Fibroblast of skin of right biceps (primary cell): ENCODE measurements at regions not wholly inside any gene's neighbourhood (a gene's known extent, or its start where the extent isn't known, plus 50 kb on each side); places are given as distances from the start of the nearest gene placed in this dataset.
"Not testable (repeated sequence)": the region's sequence is repeated elsewhere in the genome, so short reads cannot be mapped to it uniquely, and the experiment has no call there.

Experiments used
- DNase-seq: peaks from one replicate; pipeline ENCODE4 v3.0.0-alpha.2; 2013

DNA sequence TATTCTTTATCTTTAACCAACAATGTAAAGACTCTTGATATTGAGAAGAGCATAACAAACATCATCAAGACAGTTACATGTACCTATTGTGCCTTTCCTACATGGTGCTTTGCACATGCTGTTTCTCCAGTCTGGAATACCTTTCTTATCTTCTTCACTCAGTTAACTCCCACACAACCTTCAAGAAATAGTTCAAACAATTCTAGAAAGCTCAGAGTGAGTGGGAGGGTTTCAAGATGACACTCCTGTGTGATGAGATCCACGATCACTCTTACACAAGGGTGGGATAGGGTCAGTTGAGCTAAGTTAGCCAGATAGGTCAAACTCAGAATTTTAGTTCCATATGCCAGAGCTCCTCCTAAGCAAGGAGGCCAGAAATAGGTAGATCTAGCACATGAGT, 915.5 kb downstream of the NR2F1-AS1 start:
- no peak for DNase-seq

DNA sequence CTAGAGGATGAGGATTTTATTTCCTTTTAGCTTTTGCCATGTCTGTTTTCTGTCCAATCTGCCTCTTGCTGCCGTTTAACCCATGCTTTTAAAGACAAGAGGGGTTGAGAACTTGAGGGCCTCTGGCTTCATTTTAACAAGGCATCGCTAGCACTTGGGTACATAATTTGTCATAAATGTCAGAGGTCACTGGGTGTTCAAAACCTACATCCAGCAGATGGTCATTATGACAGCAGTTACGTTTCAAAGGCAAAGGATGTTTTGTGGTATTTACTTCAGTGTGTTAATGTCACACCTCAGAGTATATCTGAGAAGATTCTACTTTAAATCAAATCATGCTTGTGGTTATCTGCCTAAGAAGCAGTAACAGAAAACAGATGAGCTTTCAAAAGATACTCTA, 918.3 kb downstream of the NR2F1-AS1 start:
- no peak for DNase-seq

DNA sequence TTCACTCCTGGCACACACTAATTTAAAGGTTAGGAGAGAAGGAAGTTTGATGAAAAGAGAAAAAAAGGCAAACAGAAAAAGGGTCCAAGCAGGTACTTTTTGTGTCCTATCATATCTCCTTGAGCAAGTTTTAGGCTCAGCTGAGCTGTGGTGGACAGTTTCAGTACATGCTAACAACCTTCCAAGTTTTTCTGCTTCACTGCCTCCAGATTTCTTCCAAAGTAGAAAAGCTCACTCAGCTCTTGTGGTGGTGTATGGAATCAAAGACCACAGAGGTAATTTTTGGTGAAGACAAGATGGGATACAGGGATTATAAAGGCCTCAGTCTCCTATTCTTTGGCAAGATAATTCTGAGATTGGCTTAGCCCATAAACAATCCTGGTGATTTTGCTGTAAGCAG, 921.8 kb downstream of the NR2F1-AS1 start:
- no peak for DNase-seq

DNA sequence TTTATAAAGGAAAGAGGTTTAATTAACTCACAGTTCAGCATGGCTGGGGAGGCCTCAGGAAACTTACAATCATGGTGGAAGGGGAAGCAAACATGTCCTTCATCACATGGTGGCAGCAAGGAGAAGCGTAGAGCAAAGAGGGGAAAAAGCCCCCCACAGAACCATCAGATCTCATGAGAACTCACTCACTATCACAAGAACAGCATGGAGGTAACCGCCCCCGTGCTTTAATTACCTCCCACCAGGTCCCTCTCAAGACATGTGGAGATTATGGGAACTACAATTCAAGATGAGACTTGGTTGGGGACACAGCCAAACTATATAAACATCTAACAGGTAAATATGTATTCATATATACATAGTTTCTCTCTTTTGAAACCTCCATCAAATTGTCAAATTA, 926.4 kb downstream of the NR2F1-AS1 start:
- DNase-seq: not testable (repeated sequence)

DNA sequence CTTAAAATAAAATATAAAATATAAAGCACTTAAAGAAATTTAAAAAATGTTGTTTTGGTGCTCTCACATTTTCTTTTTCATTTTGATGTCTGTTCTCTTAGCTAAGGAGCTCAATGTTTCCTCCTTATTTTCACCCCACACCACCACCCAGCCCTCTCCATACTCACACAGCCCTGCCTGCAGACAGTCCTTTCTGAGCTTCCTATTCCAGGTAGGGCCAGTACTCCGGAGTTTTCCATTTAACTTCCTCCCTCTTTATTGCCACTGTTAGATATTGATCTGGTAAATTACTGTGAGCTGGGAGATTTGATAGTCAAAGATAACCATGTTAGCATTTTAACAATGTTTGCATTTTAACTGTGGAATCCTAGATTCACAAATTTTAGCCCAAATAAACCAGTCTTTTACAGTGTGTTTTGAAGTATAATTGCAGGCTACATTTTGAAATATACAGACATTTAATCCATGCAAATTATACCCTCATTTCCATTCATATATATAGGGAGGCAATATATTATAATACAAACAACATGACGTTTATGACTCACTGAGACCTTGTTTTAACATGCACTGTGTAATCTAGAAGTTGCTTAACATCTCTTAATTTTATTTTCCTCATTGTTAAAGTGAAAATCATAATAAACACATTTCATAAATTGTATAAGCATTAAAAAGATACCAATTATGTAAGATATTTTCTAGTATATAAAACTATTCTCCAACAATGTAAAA, 927.1 kb downstream of the NR2F1-AS1 start:
- DNase-seq: no peak

DNA sequence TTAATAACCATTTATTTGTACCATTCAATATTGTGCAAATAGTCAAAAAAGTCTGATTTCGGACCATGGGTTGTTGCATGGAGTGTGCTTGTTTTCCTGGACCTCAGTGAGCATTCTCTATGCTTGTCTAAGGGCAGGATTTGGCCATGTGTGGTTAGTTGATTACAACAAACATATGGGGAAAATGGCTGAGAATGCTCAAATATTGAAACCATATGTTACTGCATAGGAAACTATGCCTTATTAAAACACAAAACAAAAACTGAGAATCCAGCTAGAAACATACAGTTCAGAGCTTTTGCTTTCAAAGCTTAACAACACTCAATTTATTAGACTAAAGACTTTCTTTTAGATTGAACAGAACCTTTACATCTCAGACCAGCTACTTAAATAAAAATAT, 928.3 kb downstream of the NR2F1-AS1 start:
- DNase-seq: peak; percentile 68

DNA sequence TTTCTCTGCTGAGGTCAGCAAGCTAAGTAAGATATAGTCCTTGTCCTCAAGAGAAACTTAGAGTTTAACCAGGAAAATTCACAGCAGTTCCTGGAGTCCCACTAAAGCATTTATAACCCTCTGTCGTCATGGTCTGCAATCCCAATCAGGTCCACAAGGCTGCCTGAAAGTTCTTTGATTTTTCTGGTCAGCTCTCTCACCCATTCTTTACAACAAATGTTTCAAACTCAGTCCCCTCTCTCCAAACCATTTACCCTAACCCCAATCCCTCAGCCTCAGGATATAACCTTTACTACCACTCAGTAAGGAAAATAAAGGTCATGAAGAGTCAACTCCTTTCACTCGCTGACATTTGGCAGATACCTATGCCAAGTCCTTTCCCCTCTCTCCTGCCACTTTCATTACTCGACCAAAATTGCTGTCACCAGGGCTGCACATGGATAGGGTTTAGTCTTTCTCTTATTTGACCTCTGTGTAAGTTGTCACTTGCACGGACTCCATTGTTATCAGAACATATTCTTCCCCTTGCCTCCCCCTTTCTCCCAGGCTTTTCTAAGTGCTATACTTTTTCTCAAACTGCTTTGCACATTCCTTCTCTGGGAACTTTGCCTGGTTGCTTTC, 936.6 kb downstream of the NR2F1-AS1 start:
- DNase-seq: no peak

DNA sequence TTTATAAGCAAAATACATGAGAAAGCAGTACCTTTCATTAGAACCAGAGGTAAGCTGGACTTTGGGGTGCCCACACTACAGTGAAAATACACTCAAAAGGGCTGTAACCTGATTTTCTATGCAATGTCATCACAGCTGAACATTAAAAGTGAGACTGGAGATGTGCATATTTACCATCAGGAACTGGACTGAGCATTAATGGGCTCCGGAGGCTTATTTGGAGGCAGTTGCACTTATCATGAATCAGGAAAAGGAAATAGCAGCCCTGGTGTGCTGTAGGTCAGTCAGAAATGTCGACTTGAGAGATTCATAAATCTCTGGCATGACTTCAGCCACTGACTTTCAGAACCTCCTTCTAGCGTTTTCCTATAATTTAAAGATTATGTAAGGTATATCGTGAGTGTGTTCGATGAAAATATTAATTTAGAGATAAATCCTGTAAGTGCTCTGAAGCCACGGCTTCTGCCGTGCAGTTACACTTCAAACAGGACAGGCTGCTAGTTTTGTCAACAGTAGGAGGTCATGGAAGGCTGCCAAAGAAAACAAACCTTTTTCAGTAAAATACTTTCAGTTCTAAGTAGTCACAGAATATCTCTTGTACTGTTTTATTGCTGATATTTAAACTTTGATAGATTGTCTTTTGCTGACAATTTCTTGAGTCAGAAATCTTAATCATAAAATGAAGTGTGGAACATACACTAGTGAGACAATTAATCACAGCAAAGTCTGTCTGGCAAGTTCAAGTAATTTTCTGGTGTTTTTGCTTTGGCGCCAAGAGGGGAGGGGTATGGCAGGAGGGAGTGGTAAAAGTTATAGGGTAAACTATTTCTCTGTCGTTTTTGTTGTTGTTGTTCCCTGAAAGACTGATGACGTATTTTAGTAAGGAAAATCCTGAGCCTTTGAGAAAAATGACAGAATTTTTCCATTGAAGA, 939.7 kb downstream of the NR2F1-AS1 start:
- peak; percentile 82 for DNase-seq

DNA sequence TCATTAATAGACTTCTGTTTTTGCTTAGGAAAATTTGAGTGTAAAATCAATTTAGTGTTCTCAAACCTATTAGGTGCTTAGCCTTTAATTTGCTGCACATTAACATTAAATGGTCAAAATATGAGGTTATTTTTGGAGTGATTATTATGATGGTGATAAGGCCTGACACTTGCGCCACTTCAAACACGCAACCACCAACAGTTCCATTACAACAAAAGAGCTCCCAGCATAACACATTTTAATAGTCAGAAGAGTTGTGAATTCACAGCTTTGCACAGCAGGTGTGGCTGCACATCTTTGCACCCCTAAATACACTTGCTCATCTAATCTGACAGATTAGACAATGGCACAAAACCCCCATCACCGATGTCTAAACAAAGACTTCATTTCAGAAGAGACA, 940.7 kb downstream of the NR2F1-AS1 start:
- DNase-seq: no peak

DNA sequence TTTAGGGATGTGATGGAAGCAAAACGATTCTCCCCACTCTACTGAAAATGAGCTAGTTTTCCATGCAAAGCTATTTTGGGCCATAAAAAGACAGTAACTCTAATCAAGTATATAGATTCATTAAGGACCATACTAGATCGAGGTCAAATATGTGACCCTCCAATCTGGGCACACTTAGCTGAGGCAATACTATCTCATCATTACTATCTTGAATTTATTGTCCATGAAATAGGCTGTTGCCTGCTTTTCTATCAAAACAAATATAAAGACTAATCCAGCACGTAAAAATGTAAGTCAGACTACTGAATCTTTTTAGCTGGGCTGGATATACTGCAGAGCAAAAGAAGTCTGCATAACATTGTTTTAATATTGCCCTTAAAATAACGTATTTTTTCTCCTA, 943.1 kb downstream of the NR2F1-AS1 start:
- no peak for DNase-seq

DNA sequence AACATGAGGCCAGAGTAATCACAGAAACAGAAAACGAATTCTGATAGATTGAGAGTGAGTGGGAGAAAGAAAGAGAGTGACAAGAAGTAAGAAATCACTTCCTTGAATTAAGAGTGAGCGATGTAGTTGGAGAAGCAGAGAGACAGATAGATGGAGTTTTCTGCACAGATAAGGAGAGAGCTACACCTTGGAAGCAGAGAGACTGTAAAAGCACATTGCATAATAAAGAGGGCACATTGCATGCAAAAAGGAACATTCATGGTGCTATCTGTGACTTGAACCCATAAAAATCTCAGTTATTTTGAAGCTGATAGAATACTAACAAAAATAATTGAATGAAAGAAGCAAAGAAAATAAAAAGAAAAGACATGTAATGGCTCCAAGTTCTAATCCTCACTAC, 943.8 kb downstream of the NR2F1-AS1 start:
- no peak for DNase-seq

DNA sequence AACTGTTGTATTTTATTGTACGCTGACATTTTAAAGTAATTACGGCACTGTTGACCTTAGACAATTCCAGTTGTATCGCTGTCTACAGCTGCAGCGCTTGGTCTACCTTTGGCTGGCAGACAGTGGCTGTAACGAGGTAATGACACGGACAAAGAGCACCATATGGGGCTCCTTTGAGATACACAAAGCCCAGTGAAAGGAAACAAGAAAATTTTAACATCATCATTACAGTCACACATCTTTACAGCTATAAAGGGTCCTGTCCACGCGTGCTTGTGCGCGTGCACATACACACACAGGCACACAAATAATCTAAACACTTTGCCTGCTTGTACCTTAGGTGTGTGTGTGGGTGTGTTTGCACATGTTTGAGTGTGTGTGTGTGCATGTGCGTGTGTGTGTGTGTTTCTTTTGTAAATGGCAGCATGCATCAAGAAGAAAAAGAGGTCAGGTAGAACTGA, 946.0 kb downstream of the NR2F1-AS1 start:
- DNase-seq: no peak

DNA sequence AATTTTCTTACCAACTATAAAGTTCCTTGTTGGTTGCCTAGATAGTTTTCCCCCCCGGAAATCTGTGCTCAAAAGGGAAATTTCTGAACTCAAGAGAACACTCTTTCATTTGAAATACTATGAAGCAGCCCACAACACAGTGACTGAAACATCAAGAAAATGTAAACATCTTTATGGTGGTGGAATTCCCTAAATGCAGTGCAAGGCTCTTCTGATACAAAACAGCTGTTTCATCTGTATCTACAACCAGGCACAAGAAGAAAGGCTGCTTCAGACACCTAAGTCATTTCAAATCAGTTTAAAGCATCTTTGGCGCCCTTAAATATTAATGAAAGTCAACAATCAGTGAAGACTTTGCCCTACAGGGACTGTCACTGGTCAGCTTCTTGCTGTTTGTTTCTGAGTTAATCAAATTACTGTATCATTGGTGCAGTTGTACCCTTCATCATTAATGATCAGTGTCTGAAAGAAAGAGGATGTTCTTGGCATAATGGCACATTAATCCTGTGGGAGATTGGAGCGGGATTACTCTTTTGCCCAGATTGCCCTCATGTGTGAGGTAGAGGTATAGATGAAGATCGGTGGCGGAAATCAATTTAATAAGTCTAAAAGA, 947.0 kb downstream of the NR2F1-AS1 start:
- no peak for DNase-seq

DNA sequence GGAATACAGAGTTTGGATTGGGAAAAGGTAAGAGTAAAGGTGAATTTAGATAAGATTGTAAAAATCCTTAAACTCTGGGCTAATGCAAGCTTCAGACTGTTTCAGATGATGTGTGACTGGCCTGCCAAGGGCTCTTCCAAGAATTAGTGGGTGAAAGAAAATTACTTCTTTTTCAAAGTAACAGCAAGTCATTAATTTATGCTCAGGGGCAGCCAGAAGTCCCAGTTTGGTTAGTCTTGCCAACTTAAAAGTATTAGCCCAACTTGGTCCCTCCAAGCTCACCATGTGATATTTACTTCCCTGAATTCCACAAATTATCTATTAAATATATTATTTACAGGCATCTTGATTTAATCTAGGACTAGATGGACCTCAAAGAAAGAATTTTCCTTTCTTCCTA, 947.8 kb downstream of the NR2F1-AS1 start:
- DNase-seq: no peak

DNA sequence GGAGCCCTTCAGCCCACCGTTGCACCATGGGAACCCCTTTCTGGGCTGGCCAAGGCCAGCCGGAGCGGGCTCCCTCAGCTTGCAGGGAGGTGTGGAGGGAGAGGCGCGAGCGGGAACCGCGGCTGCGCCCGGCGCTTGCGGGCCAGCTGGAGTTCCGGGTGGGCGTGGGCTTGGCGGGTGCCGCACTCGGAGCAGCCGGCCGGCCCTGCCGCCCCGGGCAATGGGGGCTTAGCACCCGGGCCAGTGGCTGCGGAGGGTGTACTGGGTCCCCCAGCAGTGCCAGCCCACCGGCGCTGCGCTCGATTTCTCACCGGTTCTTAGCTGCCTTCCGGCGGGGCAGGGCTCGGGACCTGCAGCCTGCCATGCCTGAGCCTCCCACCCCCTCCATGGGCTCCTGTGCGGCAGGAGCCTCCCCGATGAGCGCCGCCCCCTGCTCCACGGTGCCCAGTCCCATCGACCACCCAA, 949.8 kb downstream of the NR2F1-AS1 start:
- DNase-seq: not testable (repeated sequence)

DNA sequence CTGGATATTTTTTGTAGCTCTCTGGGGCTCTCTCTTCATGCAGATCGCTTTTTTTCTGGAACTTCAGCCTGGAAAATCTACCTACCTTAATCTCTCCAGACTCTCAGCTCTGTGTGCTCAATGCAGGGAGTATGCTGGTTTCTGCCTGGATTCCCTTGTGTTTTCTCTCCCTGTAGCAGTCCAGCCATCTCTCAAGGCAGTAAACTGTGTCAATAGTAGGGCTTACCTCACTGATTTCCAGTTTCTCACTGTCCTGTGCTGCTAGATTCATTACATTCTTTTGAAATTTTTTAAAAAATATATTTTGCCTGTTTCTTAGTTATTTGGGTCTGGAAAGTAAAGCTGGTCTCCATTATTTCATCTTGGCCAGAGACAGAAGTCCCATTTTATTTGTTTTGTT, 951.4 kb downstream of the NR2F1-AS1 start:
- no peak for DNase-seq

DNA sequence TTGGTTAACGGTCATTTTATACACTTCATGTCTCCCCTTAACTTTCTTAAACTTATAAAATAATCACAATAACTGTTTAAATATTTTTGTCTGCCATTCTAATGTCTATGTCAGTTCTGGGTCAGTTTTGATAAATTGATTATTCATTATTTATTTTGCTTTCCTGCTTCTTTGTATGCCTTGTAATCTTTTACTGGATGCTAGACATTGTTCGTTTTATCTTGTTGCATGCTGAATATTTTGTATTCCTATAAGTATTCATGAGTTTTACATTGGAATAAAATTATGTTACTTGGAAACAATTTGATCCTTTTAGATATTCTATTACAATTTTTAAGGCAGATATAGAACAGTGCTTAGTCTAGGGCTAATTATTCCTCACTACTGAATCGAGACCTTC, 952.0 kb downstream of the NR2F1-AS1 start:
- no peak for DNase-seq

DNA sequence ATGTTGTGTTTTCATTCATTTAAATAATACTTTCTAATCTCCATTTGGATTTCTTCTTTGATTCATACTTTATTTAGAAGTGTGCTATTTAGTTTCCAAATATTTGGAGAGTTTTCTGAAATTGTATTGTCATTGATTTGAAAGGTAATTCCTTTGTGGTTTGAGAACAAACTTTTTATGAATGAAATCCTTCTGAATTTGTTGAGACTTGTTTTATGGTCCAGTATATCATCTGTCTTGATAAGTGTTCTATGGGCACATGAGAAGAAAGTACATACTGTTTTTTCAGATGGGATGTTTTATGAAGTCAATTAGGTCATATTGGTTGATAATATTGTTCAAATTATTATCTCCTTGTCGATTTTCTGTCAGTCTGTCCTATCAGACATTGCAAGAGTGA, 953.8 kb downstream of the NR2F1-AS1 start:
- DNase-seq: no peak

DNA sequence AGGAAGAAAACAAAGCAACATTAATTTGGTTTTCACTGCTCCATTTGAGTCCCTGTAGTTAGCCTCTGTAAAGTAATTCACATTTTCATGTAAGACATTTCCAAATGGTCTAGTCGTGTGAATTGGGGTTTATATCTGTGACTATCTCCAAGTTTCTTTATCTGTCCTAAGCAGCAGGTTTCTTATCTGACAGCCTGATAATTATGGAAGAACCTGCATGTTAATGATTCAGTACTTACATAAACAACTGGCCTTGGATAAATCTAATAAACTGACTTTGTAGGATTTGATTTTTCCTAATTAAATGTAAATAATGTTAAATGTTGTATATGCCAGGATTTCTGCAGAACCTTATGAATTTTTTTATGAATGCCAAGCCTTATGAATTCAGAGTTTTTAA, 964.9 kb downstream of the NR2F1-AS1 start:
- DNase-seq: no peak

DNA sequence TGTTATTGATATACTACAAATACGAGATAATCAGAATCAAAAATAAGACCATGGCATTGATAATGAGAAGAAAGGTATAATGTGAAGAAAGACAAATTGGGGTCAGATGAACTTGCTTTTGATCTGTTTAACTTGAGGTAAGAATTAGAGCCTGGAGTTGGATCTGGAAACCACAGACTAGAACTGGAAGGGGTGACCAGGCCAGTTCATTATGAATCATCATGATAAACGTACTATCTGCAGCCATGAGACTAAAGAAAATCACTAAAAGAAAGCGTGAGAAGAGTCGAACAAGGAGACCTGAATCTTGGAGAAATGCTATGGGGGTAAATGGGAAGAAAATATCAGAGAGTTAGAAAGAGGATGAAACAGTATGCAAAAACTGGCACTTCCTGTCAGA, 967.5 kb downstream of the NR2F1-AS1 start:
- peak; percentile 11 for DNase-seq

DNA sequence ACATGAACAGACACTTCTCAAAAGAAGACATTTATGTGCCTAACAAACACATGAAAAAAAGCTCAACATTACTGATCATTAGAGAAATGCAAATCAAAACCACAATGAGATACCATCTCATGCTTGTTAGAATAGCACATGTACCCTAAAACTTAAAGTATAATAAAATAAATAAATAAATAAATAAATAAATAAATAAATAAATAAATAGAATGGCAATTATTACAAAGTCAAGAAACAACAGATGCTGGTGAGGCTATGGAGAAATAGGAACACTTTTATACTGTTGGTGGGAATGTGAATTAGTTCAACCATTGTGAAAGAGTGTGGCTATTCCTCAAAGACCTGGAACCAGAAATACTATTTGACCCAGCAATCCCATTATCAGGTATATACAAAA, 970.6 kb downstream of the NR2F1-AS1 start:
- not testable (repeated sequence) for DNase-seq

DNA sequence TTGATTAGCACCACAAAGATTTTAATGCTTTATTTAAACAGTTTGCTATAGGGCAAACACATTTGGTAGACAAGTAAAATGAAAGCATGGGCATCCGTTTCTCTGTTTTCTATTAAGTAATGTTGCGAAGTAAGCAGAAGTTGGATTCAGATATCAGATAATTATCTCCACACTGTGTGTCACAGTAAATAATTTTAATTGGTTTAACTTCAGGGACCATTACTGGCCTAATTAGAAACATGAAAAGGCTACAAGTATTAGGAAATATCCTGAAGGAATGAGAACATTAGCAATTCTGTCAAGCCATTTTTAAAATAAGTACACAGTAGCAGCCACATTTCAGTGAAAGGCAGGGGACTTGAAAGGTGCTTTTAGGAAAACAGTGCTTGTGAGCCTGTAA, 975.4 kb downstream of the NR2F1-AS1 start:
- DNase-seq: no peak

DNA sequence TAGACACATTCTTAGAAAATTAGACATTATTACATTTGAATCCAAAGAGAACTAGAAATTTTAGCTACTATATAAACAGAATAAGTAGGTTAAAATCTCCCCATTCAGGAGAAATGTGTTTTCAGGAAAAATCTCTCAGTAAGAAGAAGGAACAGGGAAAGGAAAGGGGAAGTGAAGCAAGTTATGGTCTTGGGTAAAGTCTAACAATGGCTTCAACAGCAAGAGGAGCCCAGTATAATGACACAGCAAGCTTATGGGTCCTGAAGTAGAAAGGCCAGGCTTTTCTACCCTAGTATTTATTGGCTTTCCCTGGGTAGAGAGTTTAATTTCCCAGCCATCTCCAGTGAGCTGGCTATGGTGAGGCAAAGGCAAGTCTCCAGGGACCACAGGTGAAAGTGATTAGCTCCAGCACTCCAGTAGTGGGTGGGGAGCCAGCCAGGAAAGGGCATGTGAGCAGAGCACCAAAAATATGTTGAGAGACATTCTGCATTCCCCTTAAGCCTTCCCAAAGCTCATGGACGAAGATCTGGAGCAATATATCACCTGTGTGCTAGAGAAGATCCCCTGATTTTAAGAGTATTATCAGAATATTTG, 981.7 kb downstream of the NR2F1-AS1 start:
- no peak for DNase-seq
